ENCODE measurements at regions not wholly inside any gene's neighbourhood (a gene's known extent, or its start where the extent isn't known, plus 50 kb on each side); places are given as distances from the start of the nearest gene placed in this dataset.

DNA sequence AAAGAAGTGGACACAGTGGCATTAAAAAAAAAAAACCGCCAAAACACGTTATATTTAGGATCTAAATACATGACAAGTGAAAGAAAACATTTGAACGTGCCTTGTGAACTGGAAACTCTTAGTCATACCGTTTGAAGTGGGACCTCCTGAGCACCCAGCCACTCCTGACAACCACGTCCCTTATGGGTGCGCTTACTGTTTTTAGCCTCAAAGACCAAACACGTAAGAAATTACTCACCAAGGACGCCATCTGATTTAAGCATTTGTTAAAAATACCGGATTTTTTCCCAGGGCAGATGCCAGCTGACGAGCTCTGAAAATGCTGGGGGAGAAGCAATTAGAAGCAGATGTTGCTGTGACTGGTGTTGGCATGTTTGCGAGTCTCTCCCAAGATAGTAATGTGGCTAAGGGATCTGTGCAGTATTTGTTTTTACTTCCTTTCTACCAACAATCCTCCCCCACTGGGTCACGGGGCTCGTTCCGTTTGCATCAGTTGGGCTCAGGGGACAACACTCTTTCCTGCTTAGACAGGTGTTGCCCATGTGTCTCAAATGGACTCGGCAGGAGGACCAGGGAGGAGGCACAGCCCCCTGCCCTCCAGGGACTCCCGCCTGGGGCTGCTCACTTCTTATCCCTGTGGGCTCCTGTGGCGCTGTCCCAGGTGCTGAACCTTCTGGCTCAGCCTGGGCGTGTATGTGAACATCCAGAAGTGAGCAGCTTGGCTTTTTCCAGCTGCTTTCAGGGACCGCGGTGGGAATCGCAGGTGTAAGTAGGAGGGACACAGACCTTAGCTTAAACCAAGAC is 101.0 kb downstream of the BEGAIN start:
- no peaks in the 10 kb centered on the region for H3K36me3 ChIP-seq (ENCODE audit: control insufficient read depth in 2 of 2, insufficient read depth in 2 of 2, low read length in 1 of 2)
- H3K27ac ChIP-seq (ENCODE audit: low read depth in 2 of 2, low read length in 1 of 2): no peak overlapping the region
- H3K4me3 ChIP-seq (ENCODE audit: low read depth in 1 of 2, low read length in 2 of 2): no peak overlapping the region
- H3K4me1 ChIP-seq (ENCODE audit: control insufficient read depth in 2 of 2, insufficient read depth in 2 of 2, low read length in 1 of 2): no peaks in the 10 kb centered on the region
- H3K27me3 ChIP-seq (ENCODE audit: control insufficient read depth in 1 of 2, insufficient read depth in 2 of 2, low read length in 2 of 2): no peaks in the 10 kb centered on the region
- 55% methylated on average over 21 of the region's 21 CpGs for WGBS, 2 donors
- H3K9me3 ChIP-seq (ENCODE audit: control insufficient read depth in 2 of 2, insufficient read depth in 1 of 2, low read depth in 1 of 2, low read length in 1 of 2): no peaks in the 10 kb centered on the region
